Head of caudate nucleus (tissue), 42 donors: ENCODE measurements at regions not wholly inside any gene's neighbourhood (a gene's known extent, or its start where the extent isn't known, plus 50 kb on each side); places are given as distances from the start of the nearest gene placed in this dataset.
A peak's percentile ranks its signal among the peaks of the same experiment; 100 is the strongest.

Experiments
- DNase-seq, 42 donors: peaks; one replicate each; pipeline versions ENCODE4 v3.0.0 to v3.0.0-alpha.2; 2020 to 2021; ENCODE audit warnings: mixed read lengths in 7 of 42
- intact Hi-C: fragments of 100-400 bp; cut with DNase I; formaldehyde crosslinking; loops from one replicate; pipeline ENCODE4 v1.15.0; 2022

DNA sequence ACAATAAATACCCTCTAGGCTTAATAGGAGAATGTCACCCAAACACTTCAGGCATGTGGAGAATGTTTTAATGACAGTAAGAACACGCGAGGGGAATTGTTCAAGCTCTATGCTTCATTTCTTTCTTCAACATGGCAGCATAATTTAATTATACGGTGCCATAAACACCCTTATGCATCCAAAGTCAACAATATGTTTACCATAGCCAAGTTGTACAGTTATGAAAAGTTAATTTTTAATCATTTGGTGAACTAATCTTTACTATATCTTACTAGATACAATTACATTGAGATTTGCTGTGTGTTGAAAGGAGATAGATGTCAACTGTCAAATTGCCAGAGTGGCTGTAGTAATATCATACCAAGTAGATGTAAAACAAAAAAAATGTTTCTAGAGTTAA is 185.9 kb upstream of the NBEA start:
- intact Hi-C loops: no loop called here
- DNase-seq: no peak

DNA sequence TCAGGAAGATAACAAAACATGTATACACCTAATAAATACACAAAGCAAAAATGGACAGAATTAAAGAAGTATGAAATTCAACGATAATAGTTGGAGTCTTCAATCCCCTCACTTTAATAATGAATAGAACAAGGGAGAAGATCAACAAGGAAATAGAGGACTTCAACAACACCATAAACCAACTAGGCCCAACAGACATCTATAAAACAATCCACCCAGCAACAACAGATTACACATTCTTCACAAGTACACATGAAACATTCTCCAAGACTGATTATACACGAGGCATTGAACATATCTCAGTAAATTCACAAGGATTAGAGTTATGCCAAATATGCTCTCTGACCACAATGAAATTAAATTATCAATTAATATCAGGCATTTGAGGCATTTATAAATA is 185.5 kb upstream of the NBEA start:
- no peak for DNase-seq
- intact Hi-C loops: no loop called here

DNA sequence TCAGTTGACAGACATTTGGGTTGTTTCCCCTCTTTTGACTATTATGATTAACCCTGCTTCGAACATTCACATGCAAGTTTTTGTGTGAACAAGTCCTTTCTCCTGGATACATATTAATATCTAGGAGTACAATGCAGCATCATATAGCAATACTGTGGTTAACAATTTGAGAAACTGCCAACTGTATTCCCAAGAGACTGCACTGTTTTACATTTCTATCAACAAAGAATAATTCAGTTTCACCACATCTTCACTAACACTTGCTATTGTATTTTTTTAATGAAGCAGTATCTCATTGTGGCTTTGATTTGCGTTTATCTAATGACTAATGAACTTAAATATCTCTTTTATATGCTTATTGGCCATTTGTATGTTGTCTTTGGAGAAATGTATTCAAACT is 184.6 kb upstream of the NBEA start:
- intact Hi-C loops: no loop called here
- no peak for DNase-seq

DNA sequence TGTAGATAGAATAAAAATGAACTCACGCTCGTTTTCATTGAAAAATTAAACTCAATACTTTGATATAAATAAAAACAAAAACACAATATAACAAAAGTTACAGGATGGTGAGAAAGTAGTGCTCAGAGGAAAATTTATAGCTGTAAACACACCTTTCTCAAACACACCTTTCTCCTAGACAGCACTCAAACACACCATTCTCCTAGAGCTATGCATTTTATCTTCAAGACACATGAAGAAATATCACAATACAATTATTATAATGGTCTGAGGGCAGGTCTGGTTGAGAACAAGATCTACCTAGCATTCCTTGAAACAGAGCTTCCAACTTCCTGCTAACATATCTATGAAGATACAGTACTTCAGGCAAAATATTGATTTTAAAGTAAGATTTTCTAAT is 183.4 kb upstream of the NBEA start:
- no peak for DNase-seq
- intact Hi-C loops: no loop called here

DNA sequence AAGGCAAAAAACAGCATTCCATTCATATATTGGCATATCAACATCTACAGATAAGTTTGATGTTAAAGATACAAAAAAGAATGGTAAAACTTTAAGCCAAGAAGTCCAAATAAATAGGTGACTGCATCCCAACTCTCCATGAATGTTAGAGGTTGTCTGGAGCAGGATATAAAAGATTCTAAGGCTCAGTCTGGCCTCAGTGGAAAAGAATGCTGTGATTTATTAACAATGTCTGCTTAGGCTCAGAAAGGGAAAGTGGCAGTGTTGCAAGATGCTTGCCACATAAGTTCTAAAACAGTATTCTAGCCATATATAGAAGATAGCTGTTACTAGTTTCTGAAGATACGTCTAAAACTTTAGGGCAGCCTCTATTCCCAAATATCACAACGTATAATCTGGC is 179.8 kb upstream of the NBEA start:
- intact Hi-C loops: no loop called here
- no peak for DNase-seq

DNA sequence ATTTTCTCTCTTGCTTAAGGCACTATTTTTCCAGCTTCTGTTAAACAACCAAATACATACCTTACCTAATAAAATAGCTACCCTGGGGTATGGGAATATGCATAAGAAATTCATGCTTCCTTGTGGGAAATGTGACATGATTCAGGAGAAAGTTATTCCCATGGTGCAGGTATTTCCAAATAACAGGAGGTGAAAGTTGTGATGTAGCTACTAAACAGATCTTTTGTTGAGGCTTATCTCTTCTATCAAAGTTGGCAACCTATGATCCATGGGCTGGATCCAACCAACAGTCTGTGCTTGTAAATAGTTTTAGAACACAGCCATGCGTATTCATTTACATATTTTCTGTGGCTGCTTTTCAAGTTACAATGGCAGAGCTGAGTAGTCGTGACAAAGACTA is 177.8 kb upstream of the NBEA start:
- no peak for DNase-seq
- intact Hi-C loops: no loop called here

DNA sequence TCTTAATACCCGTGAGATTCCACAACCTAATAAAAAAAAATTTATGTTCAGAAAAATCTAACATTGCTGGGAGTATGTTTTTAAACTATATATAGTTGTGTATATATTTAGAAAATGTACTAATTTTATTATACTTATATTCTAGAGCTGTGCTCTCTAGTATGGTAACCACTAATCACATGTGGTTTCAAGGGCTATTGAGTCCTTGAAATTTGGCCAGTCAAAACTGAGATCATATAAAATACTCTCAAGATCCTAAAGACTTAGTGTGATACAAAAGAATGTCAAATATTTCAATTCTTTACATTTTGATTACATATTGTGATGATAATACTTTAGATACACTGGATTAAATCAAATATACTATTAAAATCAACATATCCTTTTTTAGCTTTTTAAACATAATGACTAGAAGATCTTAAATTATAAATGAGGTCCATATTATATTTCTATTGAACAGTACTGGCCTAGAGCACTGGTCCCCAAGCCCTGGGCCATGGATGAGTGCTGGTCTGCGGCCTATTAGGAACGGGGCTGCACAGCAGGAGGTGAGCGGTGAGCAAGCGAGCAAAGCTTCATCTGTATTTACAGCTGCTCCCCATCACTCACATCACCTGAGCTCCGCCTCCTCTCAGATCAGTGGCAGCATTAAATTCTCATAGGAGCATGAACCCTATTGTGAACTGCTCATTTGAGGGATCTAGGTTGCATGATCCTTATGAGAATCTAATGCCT is 176.5 kb upstream of the NBEA start:
- DNase-seq: no peak
- intact Hi-C loops: no loop called here

DNA sequence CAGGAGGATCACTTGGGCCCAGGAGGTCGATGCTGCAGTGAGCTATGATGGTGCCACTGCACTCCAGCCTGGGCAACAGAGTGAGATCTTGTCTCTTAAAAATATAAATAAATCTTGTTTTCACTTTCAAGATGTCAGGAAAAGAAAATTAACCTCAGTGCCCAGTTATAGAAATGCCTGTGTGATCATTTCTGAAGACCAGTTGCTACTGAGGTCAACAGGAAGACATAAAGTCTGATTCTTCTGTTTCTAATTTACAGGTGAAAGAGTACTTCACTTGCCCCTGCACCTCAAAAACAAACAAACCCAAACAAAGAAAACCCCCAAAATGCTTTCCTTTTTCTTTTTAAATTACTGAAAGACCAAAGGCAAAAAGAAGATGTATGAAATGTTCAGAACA is 174.3 kb upstream of the NBEA start:
- DNase-seq: no peak
- intact Hi-C loops: no loop called here

DNA sequence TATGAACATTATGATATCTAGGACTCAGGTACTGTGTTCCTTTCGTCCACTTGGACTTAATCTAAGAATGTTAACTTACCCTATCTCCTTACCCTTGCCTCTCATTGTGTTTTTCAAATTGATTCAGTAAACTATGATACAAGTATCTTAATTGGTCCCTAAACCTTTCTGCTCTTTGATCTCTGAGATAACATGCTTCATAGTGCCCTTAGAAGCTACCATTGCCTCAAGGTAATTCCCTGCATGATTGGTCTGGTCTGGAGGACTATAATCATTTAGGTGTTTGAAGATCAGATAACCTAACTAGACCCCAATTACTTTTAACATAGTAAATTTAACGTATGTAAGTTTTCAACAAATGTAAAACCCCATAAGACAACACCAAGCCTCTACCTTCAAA is 169.9 kb upstream of the NBEA start:
- DNase-seq: no peak
- intact Hi-C loops: no loop called here

DNA sequence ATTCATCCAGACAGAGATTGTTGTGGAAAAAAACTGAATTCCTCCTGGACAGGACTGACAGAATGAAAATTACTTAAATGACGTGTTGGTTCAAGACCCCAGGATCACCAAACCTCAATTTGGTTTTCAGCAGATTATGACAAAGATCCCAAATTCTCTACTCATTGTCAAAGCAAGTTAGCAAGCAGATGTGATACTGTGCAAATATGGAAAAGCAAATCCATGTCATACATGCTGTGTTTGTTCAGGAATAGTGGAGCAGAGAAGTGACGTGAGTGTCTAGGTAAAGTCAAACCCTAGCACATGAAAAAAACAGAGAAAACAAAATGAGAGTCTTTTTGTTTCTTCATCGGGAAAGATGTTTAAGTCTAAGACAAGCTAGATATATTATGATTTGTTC is 169.2 kb upstream of the NBEA start:
- intact Hi-C loops: no loop called here
- DNase-seq: no peak

DNA sequence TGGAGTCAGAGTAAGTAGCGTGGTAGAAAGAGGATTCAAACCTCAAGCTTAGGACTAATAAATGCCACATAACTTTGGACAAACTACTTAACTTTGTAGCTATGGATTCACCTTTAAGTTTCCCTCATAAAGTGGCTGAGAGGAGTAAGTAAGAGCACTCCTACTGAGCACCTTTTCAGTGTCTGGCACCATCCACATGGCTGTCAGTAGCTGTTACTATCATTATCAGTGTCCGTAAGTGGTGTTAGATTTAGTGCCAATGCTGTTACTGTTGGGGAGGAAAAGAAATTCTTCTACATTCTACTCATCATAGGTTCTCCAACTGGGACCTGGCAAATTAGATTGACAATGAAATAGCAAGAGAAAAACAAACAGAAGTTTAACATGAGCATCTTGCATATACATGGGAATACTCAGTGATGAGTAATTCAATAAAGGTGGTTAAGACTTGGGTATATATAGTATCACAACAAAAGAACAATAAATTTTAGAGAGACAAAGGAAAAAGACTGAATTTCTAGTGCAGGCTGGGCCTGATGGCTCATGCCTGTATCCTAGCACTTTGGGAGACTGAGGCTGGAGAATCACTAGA is 165.6 kb upstream of the NBEA start:
- DNase-seq: no peak
- intact Hi-C loops: no loop called here

DNA sequence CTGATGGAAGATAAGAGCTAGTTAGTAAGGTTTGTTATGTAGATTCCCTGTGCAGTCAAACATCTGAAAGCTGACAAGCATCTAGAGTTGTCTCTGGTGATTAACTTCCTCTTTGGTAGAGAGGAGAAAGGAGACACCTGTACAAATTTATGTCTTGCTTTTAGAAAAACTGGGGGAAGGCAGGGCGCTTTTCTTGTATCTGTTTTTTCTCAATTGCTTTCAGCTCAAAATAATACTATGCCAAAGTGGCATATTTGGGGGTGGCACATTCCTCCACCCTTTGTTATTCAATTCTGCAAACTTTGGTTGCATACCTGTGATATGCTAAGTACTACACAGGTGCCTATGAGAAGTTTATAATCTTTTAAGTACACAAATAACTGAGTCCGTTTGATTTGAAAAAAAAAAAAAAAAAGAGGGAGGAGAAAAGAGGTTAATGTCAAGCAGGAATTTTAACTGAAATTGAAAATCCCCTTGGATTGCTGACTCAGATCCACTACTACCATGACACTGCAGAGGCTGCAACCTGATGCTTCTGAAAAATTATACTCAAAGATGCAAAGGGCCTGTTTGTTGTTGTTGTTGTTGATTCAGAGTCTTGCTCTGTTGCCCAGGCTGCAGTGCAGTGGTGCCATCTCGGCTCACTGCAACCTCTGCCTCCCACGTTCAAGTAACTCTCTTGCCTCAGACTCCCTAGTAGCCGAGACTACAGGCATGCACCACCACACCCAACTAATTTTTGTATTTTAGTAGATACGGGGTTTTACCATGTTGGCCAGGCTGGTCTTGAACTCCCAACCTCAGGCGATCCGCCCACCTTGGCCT is 164.8 kb upstream of the NBEA start:
- peak in 4 of 42 donors; percentile 3 to 19 (median 7) for DNase-seq
- intact Hi-C loops: no loop called here

DNA sequence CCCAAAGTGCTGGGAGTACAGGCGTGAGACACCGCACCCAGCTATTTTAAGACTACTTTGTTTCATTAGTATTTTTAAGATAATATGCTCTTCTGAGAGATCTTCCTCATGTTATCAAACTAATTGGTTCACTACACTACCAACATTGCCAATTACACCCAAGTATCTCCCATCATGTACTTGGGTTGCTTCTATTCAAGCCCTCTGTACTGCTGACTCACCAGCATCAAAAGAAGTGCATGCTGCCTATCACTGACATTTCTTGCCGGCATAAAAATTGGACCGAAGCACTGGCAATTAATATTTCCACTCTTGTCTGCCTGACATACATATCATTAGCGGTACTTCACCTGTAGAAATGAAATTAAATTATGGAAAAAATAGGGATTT is 164.2 kb upstream of the NBEA start:
- no peak for DNase-seq

DNA sequence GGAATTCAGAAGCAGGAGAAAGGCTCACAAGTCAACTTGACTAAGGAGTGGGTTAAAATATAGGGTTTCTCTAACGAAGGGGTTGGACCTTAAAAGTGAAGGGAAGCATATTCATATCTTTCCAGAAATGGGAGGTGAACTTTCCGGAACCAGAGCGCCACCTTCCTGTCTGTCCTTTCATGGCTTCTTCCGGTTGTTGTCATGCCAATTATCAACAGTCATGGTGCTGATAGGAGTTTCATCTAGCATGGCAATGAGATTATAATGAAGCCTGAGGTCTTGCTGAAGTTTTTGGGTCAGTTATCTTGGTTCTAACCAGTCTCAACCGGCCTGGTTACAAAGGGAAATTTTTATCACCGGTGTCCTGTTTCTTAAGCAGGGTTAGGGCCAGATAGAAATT is 162.9 kb upstream of the NBEA start:
- intact Hi-C loops: no loop called here
- no peak for DNase-seq

More for the DNA sequence above, 164.2 kb upstream of the NBEA start:
- intact Hi-C loops: no loop called here

DNA sequence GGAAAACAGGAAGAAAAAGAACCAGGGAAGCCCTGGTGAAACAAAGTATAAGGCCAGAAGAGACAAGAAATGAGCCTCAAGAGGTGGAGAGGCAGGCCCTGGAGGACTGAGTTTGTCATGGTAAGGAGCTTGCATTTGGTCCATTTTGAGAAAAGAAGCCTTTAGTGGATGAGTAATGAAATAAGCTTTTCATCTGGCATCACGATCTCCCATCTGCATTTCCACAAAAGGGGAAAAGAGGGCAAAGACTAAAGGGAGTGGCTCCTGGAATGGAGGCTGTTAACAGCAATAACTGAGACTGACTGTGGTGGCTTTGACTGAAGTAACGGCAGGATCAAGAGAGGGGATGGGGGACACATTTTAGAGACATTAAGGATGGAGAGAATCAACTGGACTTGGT is 148.8 kb upstream of the NBEA start:
- intact Hi-C loops: no loop called here
- no peak for DNase-seq

DNA sequence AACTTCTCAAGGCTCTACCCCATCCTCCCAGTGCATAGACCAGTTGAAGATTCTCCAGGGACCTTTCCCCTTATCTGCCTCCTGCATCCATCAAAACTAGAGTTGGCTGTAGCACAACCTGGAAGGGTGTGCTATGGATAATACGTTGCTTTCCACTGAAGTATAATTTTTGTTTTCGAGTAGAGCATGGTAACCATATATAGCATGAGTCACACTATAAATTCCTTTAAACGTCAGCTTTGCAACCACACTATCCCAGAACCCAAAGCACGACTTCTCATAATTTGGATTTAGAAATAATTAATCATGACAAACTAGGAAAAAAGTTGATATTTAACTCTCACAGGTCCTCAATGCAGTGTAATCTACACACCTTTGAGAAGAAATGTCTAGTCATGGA is 138.3 kb upstream of the NBEA start:
- intact Hi-C loops: no loop called here

DNA sequence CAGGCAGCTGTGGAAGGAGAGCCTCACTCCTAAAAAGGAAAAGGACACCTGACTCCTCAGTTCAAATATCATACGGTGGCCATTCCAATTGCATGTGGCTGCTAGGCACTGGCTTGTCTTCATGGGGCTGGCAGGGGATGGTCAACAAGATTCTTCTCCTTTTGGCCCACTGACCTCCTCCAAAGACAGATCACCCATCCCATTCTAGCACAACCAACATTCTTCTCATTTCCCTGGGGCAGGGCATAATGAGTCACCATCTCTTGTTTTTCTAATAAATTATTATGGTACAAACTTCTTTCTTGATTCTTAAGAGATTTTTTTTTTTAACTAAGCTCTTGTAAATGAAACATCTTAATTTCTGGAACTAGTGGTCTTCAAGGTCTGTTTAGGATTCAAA is 136.7 kb upstream of the NBEA start:
- intact Hi-C loops: no loop called here
- DNase-seq: no peak

More for the DNA sequence above, 138.3 kb upstream of the NBEA start:
- no peak for DNase-seq

DNA sequence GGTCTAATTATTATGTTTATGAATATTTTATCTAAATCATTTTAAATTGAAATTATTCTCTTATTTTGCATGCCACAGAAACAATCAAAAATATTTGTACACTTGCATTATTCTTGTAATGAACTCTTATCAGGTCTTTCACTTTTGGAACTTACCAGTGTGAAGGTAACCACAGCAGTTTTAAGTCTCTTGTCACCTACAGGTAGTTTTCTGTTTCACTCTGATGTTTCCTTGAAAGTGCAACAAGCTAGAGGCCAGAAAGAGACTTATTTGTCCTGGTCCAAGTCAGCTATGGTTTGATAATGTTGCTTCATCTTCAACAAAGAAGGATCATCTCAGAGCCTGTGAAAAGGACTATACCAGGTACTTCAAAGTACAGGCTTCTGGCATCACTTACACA is 133.4 kb upstream of the NBEA start:
- no peak for DNase-seq
- intact Hi-C loops: no loop called here

DNA sequence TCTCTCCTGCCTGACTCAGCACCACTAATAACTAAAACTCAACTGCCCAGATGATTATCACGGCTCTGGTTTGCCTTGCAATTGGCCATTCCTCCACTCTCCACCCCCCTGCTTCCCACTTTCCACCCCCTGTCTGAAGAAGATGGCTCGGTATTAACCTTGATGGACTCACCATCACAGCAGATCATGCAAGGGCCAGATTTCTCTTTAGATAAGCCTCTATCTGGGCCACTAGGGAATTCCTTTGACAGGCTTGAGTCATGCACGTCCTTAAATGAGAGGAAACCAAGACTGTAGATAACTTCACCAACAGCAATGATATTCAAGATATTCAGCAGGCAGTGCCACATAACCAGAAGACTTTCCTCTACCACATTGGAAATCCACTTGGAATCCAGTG is 131.1 kb upstream of the NBEA start:
- DNase-seq: no peak
- intact Hi-C loops: no loop called here

DNA sequence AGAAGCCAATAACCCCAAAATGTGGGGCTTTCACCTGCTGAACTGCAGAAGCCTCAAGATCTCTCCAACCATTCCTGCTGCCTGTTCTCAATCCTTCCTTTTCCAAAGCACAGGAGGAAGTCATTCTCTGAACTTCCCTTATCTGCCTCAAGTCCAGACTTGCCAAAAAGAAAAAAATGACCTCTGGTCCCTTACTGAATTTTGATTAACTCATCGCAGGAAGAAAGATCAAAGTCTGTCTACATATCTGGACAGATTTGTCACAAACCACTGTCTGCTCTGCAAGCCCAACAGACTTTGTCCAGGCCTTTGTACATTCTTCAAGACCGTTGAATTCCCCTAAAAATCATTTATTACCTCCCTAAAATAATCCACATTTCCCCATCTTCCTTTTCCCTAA is 126.5 kb upstream of the NBEA start:
- no peak for DNase-seq
- intact Hi-C loops: no loop called here
